Neural cell (in vitro differentiated cells): ENCODE measurements at regions not wholly inside any gene's neighbourhood (a gene's known extent, or its start where the extent isn't known, plus 50 kb on each side); places are given as distances from the start of the nearest gene placed in this dataset.

Source experiments
- H2AFZ ChIP-seq: fragments of 200-600, 300-800 bp; sonication (generic), shearing (Covaris generic); 2 replicates; pipeline ENCODE4 v1.6.0; 2014; ENCODE audit warnings: low read depth, mild to moderate bottlenecking, antibody characterized with exemption, low read length, moderate library complexity
- H3F3A ChIP-seq: fragments of 200-600 bp; shearing (Covaris generic); 2 replicates; pipeline ENCODE4 v1.6.1; 2016; ENCODE audit warnings: mild to moderate bottlenecking, moderate library complexity, mixed read lengths, antibody characterized with exemption, low read length; ENCODE audit not compliant: insufficient read depth, poor library complexity, severe bottlenecking
- H3K27ac ChIP-seq: fragments of 200-600, 300-800 bp; sonication (generic), shearing (Covaris generic); 2 replicates; pipeline ENCODE4 v1.5.1; 2014; ENCODE audit warnings: mild to moderate bottlenecking, low read length, moderate library complexity
- H3K27me3 ChIP-seq: fragments of 300-800, 200-600 bp; sonication (generic), shearing (Covaris generic); 2 replicates; pipeline ENCODE4 v1.6.0; 2014; ENCODE audit warnings: mild to moderate bottlenecking, low read depth, low read length, moderate library complexity; ENCODE audit not compliant: insufficient read depth
- H3K36me3 ChIP-seq: fragments of 300-800, 200-600 bp; sonication (generic), shearing (Covaris generic); 2 replicates; pipeline ENCODE4 v1.5.1; 2014; ENCODE audit warnings: mild to moderate bottlenecking, antibody characterized with exemption, low read length, moderate library complexity; ENCODE audit not compliant: insufficient read depth
- H3K4me2 ChIP-seq: fragments of 300-800, 200-600 bp; sonication (generic), shearing (Covaris generic); 2 replicates; pipeline ENCODE4 v1.6.0; 2014; ENCODE audit warnings: mild to moderate bottlenecking, low read length
- H3K4me3 ChIP-seq: fragments of 300-800, 200-600 bp; sonication (generic), shearing (Covaris generic); 2 replicates; pipeline ENCODE4 v1.5.1; 2014; ENCODE audit warnings: mild to moderate bottlenecking, low read length, moderate library complexity
- H3K79me2 ChIP-seq: fragments of 200-600 bp; shearing (Covaris generic); replicated peaks from 2 replicates; pipeline ENCODE4 v1.6.0; 2014; ENCODE audit warnings: mild to moderate bottlenecking, low read length, moderate library complexity; ENCODE audit not compliant: insufficient read depth
- H3K9ac ChIP-seq: fragments of 300-800, 200-600 bp; sonication (generic), shearing (Covaris generic); 2 replicates; pipeline ENCODE4 v1.6.1; 2016; ENCODE audit warnings: mild to moderate bottlenecking, low read length, mixed read lengths
- H3K9me2 ChIP-seq: fragments of 200-600 bp; shearing (Covaris generic); 2 replicates; pipeline ENCODE4 v1.6.1; 2016; ENCODE audit warnings: mild to moderate bottlenecking, low read length, mixed read lengths; ENCODE audit not compliant: insufficient read depth
- H3K9me3 ChIP-seq: fragments of 200-600, 300-800 bp; sonication (generic), shearing (Covaris generic); 2 replicates; pipeline ENCODE4 v1.6.1; 2016; ENCODE audit warnings: mild to moderate bottlenecking, mixed run types, low read length, moderate library complexity, mixed read lengths
- H4K20me1 ChIP-seq: fragments of 200-600 bp; shearing (Covaris generic); 2 replicates; pipeline ENCODE4 v1.6.1; 2016; ENCODE audit warnings: mild to moderate bottlenecking, mixed run types; ENCODE audit not compliant: insufficient read depth
- CTCF ChIP-seq: fragments of 450-650 bp; IDR thresholded peaks from 2 replicates; pipeline ENCODE4 v1.5.1; 2014; ENCODE audit warnings: antibody characterized with exemption, mild to moderate bottlenecking, moderate library complexity; ENCODE audit not compliant: poor library complexity, severe bottlenecking
- EP300 ChIP-seq: fragments of 450-650 bp; conservative IDR thresholded peaks from 2 replicates; pipeline ENCODE4 v1.6.1; 2014; ENCODE audit warnings: antibody characterized with exemption, mild to moderate bottlenecking, moderate library complexity; ENCODE audit not compliant: poor library complexity, severe bottlenecking
- EZH2 ChIP-seq: fragments of 200-600, 300-800 bp; shearing (Covaris generic), sonication (generic); IDR thresholded peaks from 2 replicates; pipeline ENCODE4 v1.6.1; 2014; ENCODE audit warnings: antibody characterized with exemption, low read length, borderline replicate concordance, mild to moderate bottlenecking; ENCODE audit not compliant: insufficient read depth, poor library complexity, severe bottlenecking
- MXI1 ChIP-seq: fragments of 450-650 bp; conservative IDR thresholded peaks from 2 replicates; pipeline ENCODE4 v1.6.1; 2014; ENCODE audit warnings: antibody characterized with exemption, mild to moderate bottlenecking; ENCODE audit not compliant: poor library complexity, severe bottlenecking
- POLR2AphosphoS5 ChIP-seq: IDR thresholded peaks from 2 replicates; pipeline ENCODE4 v1.6.1; 2012
- RAD21 ChIP-seq: fragments of 450-650 bp; conservative IDR thresholded peaks from 2 replicates; pipeline ENCODE4 v1.6.1; 2014; ENCODE audit warnings: antibody characterized with exemption, mild to moderate bottlenecking, moderate library complexity
- REST ChIP-seq: IDR thresholded peaks from 2 replicates; pipeline ENCODE4 v1.6.1; 2012; ENCODE audit warnings: borderline replicate concordance
- SMC3 ChIP-seq: fragments of 450-650 bp; conservative IDR thresholded peaks from 2 replicates; pipeline ENCODE4 v1.6.1; 2014; ENCODE audit warnings: antibody characterized with exemption, mild to moderate bottlenecking, moderate library complexity; ENCODE audit not compliant: poor library complexity
- TAF1 ChIP-seq: IDR thresholded peaks from 2 replicates; pipeline ENCODE4 v1.6.1; 2012; ENCODE audit warnings: low read depth

GRCh38 chr15:97061392-97061791 is 730.9 kb downstream of the NR2F2 start:
- no peak overlapping the region for H3K9ac ChIP-seq
- H3K9me2 ChIP-seq, result no peaks in the 10 kb centered on the region
- TF ChIP-seq TAF1 (no peak), REST (no peak), CTCF (no peak), RAD21 (no peak), EZH2 (no peak), POLR2AphosphoS5 (no peak), EP300 (no peak), MXI1 (no peak), SMC3 (no peak)
- no peaks in the 10 kb centered on the region for H3K79me2 ChIP-seq
- H3K27ac ChIP-seq, result no peak overlapping the region
- no peak overlapping the region for H2AFZ ChIP-seq
- H3K36me3 ChIP-seq, result no peaks in the 10 kb centered on the region
- H3K9me3 ChIP-seq, result no peaks in the 10 kb centered on the region
- H3K27me3 ChIP-seq, result no peaks in the 10 kb centered on the region
- H3F3A ChIP-seq, result no peaks in the 10 kb centered on the region
- H3K4me2 ChIP-seq, result no peak overlapping the region
- no peak overlapping the region for H3K4me3 ChIP-seq
- no peaks in the 10 kb centered on the region for H4K20me1 ChIP-seq

GRCh38 chr15:97071668-97072067 is 741.2 kb downstream of the NR2F2 start:
- no peaks in the 10 kb centered on the region for H3K27me3 ChIP-seq
- H3K9me3 ChIP-seq, result no peaks in the 10 kb centered on the region
- H2AFZ ChIP-seq, result no peak overlapping the region
- no peaks in the 10 kb centered on the region for H4K20me1 ChIP-seq
- H3K79me2 ChIP-seq, result no peaks in the 10 kb centered on the region
- H3K9me2 ChIP-seq, result no peaks in the 10 kb centered on the region
- no peak overlapping the region for H3K9ac ChIP-seq
- H3K36me3 ChIP-seq, result no peaks in the 10 kb centered on the region
- no peaks in the 10 kb centered on the region for H3F3A ChIP-seq
- no peak overlapping the region for H3K27ac ChIP-seq
- H3K4me2 ChIP-seq, result no peak overlapping the region
- no peak for TF ChIP-seq EZH2
- TF ChIP-seq EP300, result no peak
- no peak for TF ChIP-seq TAF1
- no peak for TF ChIP-seq RAD21
- no peak for TF ChIP-seq REST
- TF ChIP-seq POLR2AphosphoS5, result no peak
- TF ChIP-seq CTCF, result no peak
- TF ChIP-seq SMC3, result no peak
- H3K4me3 ChIP-seq, result no peak overlapping the region
